Breast epithelium (tissue), 4 donors: ENCODE measurements at regions not wholly inside any gene's neighbourhood (a gene's known extent, or its start where the extent isn't known, plus 50 kb on each side); places are given as distances from the start of the nearest gene placed in this dataset.

Source experiments
- DNase-seq, 2 donors: peaks; one replicate each; pipeline ENCODE4 v3.0.0-alpha.2; 2019; ENCODE audit warnings: low spot score in 2 of 2
- H3K27ac ChIP-seq, 2 donors: fragments of 200-600 bp; sonication (generic) in 1 of 2; one replicate each; pipeline ENCODE4 v1.5.1; 2016 to 2019; ENCODE audit warnings: mild to moderate bottlenecking in 1 of 2
- H3K27me3 ChIP-seq, 2 donors: fragments of 200-600 bp; sonication (generic) in 1 of 2; one replicate each; pipeline versions ENCODE4 v1.5.1 to v1.6.0; 2017 to 2019; ENCODE audit warnings: control low read depth in 1 of 2, mild to moderate bottlenecking in 1 of 2
- H3K36me3 ChIP-seq: fragments of 200-600 bp; one replicate; pipeline ENCODE4 v1.5.1; 2019
- H3K4me1 ChIP-seq, 2 donors: fragments of 200-600 bp; sonication (generic); one replicate each; pipeline ENCODE4 v1.5.1; 2016 to 2019; ENCODE audit warnings: control low read depth in 1 of 2
- H3K4me3 ChIP-seq, 3 donors: fragments of 200-600 bp; sonication (generic); 1 replicate in 2 of 3; 2 replicates in 1 of 3; pipeline ENCODE4 v1.5.1; 2016 to 2019; ENCODE audit warnings: mild to moderate bottlenecking in 3 of 3, moderate library complexity in 2 of 3
- H3K9me3 ChIP-seq, 2 donors: fragments of 200-600 bp; sonication (generic) in 1 of 2; one replicate each; pipeline ENCODE4 v1.5.1; 2016 to 2019; ENCODE audit warnings: control low read depth in 1 of 2
- CTCF ChIP-seq, 3 donors: fragments of 450-650 bp; IDR thresholded peaks; one replicate each; pipeline ENCODE4 v1.5.1; 2016 to 2017; ENCODE audit warnings: antibody characterized with exemption in 3 of 3, mild to moderate bottlenecking in 3 of 3, moderate library complexity in 3 of 3
- POLR2A ChIP-seq: fragments of 450-650 bp; IDR thresholded peaks from one replicate; pipeline ENCODE4 v1.6.1; 2016; ENCODE audit warnings: antibody characterized with exemption, mild to moderate bottlenecking, moderate library complexity
- POLR2AphosphoS5 ChIP-seq, 3 donors: sonication (generic); formaldehyde crosslinking; IDR thresholded peaks; one replicate each; pipeline ENCODE4 v1.6.1; 2017; ENCODE audit warnings: antibody characterized with exemption in 3 of 3
- intact Hi-C: fragments of 100-400 bp; cut with DNase I; formaldehyde crosslinking; loops from one replicate; pipeline ENCODE4 v1.15.1; 2023; ENCODE audit warnings: low total_unique reads

- no peaks in the 10 kb centered on the region for H3K27me3 ChIP-seq
- no peaks in the 10 kb centered on the region for H3K36me3 ChIP-seq
- H3K4me1 ChIP-seq: no peaks in the 10 kb centered on the region
- no peak overlapping the region for H3K27ac ChIP-seq
- no peaks in the 10 kb centered on the region for H3K9me3 ChIP-seq
- intact Hi-C loops: no loop called here
- TF ChIP-seq POLR2AphosphoS5 (IDR thresholded peaks at IDR 0.05) (no peak), CTCF (IDR thresholded peaks at IDR 0.05) (no peak), POLR2A (no peak)
- no peak for DNase-seq
- no peak overlapping the region for H3K4me3 ChIP-seq
These were observed 382.8 kb upstream of the CTSO start for GRCh38 chr4:156336511-156336910.

- no peaks in the 10 kb centered on the region for H3K27me3 ChIP-seq
- no peak overlapping the region for H3K4me3 ChIP-seq
- no peaks in the 10 kb centered on the region for H3K36me3 ChIP-seq
- no peak for DNase-seq
- H3K27ac ChIP-seq: no peak overlapping the region
- H3K4me1 ChIP-seq: no peaks in the 10 kb centered on the region
- TF ChIP-seq POLR2AphosphoS5 (IDR thresholded peaks at IDR 0.05) (no peak), CTCF (IDR thresholded peaks at IDR 0.05) (no peak), POLR2A (no peak)
- intact Hi-C loops: no loop called here
- no peaks in the 10 kb centered on the region for H3K9me3 ChIP-seq
These were observed 382.1 kb upstream of the CTSO start for GRCh38 chr4:156335721-156336120.

- Histone ChIP-seq H3K4me3 (no peak overlapping the region), H3K9me3 (no peaks in the 10 kb centered on the region), H3K36me3 (no peaks in the 10 kb centered on the region), H3K27ac (no peak overlapping the region), H3K27me3 (no peaks in the 10 kb centered on the region), H3K4me1 (no peaks in the 10 kb centered on the region)
- intact Hi-C loops: no loop called here
- no peak for DNase-seq
- TF ChIP-seq CTCF (IDR thresholded peaks at IDR 0.05) (no peak), POLR2AphosphoS5 (IDR thresholded peaks at IDR 0.05) (no peak), POLR2A (no peak)
These were observed 376.9 kb upstream of the CTSO start for GRCh38 chr4:156330436-156331031.

- Histone ChIP-seq H3K36me3 (no peaks in the 10 kb centered on the region), H3K9me3 (no peaks in the 10 kb centered on the region), H3K27me3 (no peaks in the 10 kb centered on the region), H3K4me3 (no peak overlapping the region), H3K4me1 (no peaks in the 10 kb centered on the region), H3K27ac (no peak overlapping the region)
- intact Hi-C loops: no loop called here
- no peak for DNase-seq
- no peak for TF ChIP-seq CTCF (IDR thresholded peaks at IDR 0.05)
- no peak for TF ChIP-seq POLR2A
- no peak for TF ChIP-seq POLR2AphosphoS5 (IDR thresholded peaks at IDR 0.05)
These were observed 376.1 kb upstream of the CTSO start for GRCh38 chr4:156329779-156330178.

- Histone ChIP-seq H3K27me3 (no peaks in the 10 kb centered on the region), H3K9me3 (no peaks in the 10 kb centered on the region), H3K4me3 (no peak overlapping the region), H3K4me1 (no peaks in the 10 kb centered on the region), H3K27ac (no peak overlapping the region), H3K36me3 (no peaks in the 10 kb centered on the region)
- DNase-seq: no peak
- intact Hi-C loops: no loop called here
- TF ChIP-seq CTCF (IDR thresholded peaks at IDR 0.05) (no peak), POLR2A (no peak), POLR2AphosphoS5 (IDR thresholded peaks at IDR 0.05) (no peak)
These were observed 375.2 kb upstream of the CTSO start for GRCh38 chr4:156328882-156329281.
